ENCODE measurements at regions not wholly inside any gene's neighbourhood (a gene's known extent, or its start where the extent isn't known, plus 50 kb on each side); places are given as distances from the start of the nearest gene placed in this dataset.

- no peak for DNase-seq
Observed at GRCh38 chr2:128439791-128440665, 121.4 kb upstream of the HS6ST1 start.

- DNase-seq = no peak
Observed at GRCh38 chr2:128440666-128441340, 122.1 kb upstream of the HS6ST1 start.

GRCh38 chr2:128441341-128442052, 122.8 kb upstream of the HS6ST1 start:
- no peak for DNase-seq

- no peak for DNase-seq
Observed at GRCh38 chr2:128442053-128442751, 123.5 kb upstream of the HS6ST1 start.

- DNase-seq = no peak
Observed at GRCh38 chr2:128442891-128443302, 124.2 kb upstream of the HS6ST1 start.

GRCh38 chr2:128444121-128444771, 125.6 kb upstream of the HS6ST1 start:
- no peak for DNase-seq

- DNase-seq = no peak
Observed at GRCh38 chr2:128444816-128445522, 126.3 kb upstream of the HS6ST1 start.

GRCh38 chr2:128445523-128445900, 126.8 kb upstream of the HS6ST1 start:
- no peak for DNase-seq

- DNase-seq = no peak
Observed at GRCh38 chr2:128446049-128446873, 127.6 kb upstream of the HS6ST1 start.

GRCh38 chr2:128446874-128447537, 128.3 kb upstream of the HS6ST1 start:
- DNase-seq = no peak

- DNase-seq = no peak
Observed at GRCh38 chr2:128447538-128447995, 128.9 kb upstream of the HS6ST1 start.

- DNase-seq = no peak
Observed at GRCh38 chr2:128448331-128449225, 129.9 kb upstream of the HS6ST1 start.

GRCh38 chr2:128449226-128450061, 130.8 kb upstream of the HS6ST1 start:
- no peak for DNase-seq

GRCh38 chr2:128450211-128451024, 131.8 kb upstream of the HS6ST1 start:
- DNase-seq = no peak

- DNase-seq = no peak
Observed at GRCh38 chr2:128451084-128452023, 132.7 kb upstream of the HS6ST1 start.

- no peak for DNase-seq
Observed at GRCh38 chr2:128452024-128452411, 133.3 kb upstream of the HS6ST1 start.

Data from AML-193 (cell line).